HEK293T (cell line): ENCODE measurements at regions not wholly inside any gene's neighbourhood (a gene's known extent, or its start where the extent isn't known, plus 50 kb on each side); places are given as distances from the start of the nearest gene placed in this dataset.
A peak's percentile ranks its signal among the peaks of the same experiment; 100 is the strongest.

Source experiments
- CTCF ChIA-PET: fragments of 350-600 bp; formaldehyde crosslinking; extraction: SDS; loops from one replicate; lab custom pipeline; 2021; ENCODE audit warnings: antibody characterized with exemption, inconsistent platforms; lab: Yijun Ruan, JAX
- POLR2A ChIA-PET: fragments of 350-600 bp; formaldehyde crosslinking; extraction: SDS; loops from one replicate; lab custom pipeline; 2020; ENCODE audit warnings: antibody characterized with exemption, inconsistent platforms; lab: Yijun Ruan, JAX
- DNase-seq: peaks from one replicate; pipeline ENCODE4 v3.0.0; 2012; ENCODE audit warnings: mixed read lengths; ENCODE audit errors: extremely low spot score
- ARNT ChIP-seq: fragments of 450-650 bp; IDR thresholded peaks from 2 replicates; pipeline ENCODE4 v1.6.1; 2017; ENCODE audit warnings: mild to moderate bottlenecking
- BHLHE40 ChIP-seq: fragments of 450-650 bp; IDR thresholded peaks from 2 replicates; pipeline ENCODE4 v1.6.1; 2016; ENCODE audit warnings: mild to moderate bottlenecking, moderate library complexity, borderline replicate concordance
- CTBP1 ChIP-seq: fragments of 450-650 bp; IDR thresholded peaks from 2 replicates; pipeline ENCODE4 v1.6.1; 2016; ENCODE audit warnings: borderline replicate concordance
- ELF4 ChIP-seq: fragments of 450-650 bp; IDR thresholded peaks from 2 replicates; pipeline ENCODE4 v1.6.1; 2017; ENCODE audit warnings: antibody characterized with exemption
- FOXA1 ChIP-seq: fragments of 450-650 bp; IDR thresholded peaks from 2 replicates; pipeline ENCODE4 v1.6.1; 2016; ENCODE audit warnings: mild to moderate bottlenecking
- FOXK2 ChIP-seq: fragments of 450-650 bp; IDR thresholded peaks from 2 replicates; pipeline ENCODE4 v1.6.1; 2016; ENCODE audit warnings: mild to moderate bottlenecking
- FOXM1 ChIP-seq: fragments of 450-650 bp; IDR thresholded peaks from 2 replicates; pipeline ENCODE4 v1.6.1; 2017; ENCODE audit warnings: mild to moderate bottlenecking, borderline replicate concordance
- HDGF ChIP-seq: fragments of 450-650 bp; IDR thresholded peaks from 2 replicates; pipeline ENCODE4 v1.6.1; 2017; ENCODE audit warnings: antibody characterized with exemption, borderline replicate concordance
- L3MBTL2 ChIP-seq: fragments of 450-650 bp; conservative IDR thresholded peaks from 2 replicates; pipeline ENCODE4 v1.6.1; 2016; ENCODE audit warnings: mild to moderate bottlenecking
- LEF1 ChIP-seq: fragments of 450-650 bp; IDR thresholded peaks from 2 replicates; pipeline ENCODE4 v1.6.1; 2017; ENCODE audit warnings: mild to moderate bottlenecking, borderline replicate concordance
- NFRKB ChIP-seq: fragments of 450-650 bp; IDR thresholded peaks from 2 replicates; pipeline ENCODE4 v1.6.1; 2016; ENCODE audit warnings: mild to moderate bottlenecking, moderate library complexity
- PKNOX1 ChIP-seq: fragments of 450-650 bp; IDR thresholded peaks from 2 replicates; pipeline ENCODE4 v1.6.1; 2016
- SP1 ChIP-seq: fragments of 450-650 bp; IDR thresholded peaks from 2 replicates; pipeline ENCODE4 v1.6.1; 2017
- SUZ12 ChIP-seq: fragments of 450-650 bp; IDR thresholded peaks from 2 replicates; pipeline ENCODE4 v1.6.1; 2016; ENCODE audit warnings: mild to moderate bottlenecking
- TARDBP ChIP-seq: fragments of 450-650 bp; IDR thresholded peaks from 2 replicates; pipeline ENCODE4 v1.6.1; 2016
- ZNF384 ChIP-seq: fragments of 450-650 bp; IDR thresholded peaks from 2 replicates; pipeline ENCODE4 v1.6.1; 2016

GRCh38 chr15:98442379-98442833 is 205.9 kb upstream of the IGF1R start:
- CTCF ChIA-PET: interaction anchor here (2.2 kb wide), 1 partner anchor 14 kb away, joined by 10 read pairs; no protein-coding TSS in a partner anchor
- DNase-seq: peak; percentile 82
- POLR2A ChIA-PET: no interaction called here
- TF ChIP-seq FOXA1 (no peak), ELF4 (no peak), TARDBP (no peak), LEF1 (no peak), ZNF384 (peak; percentile 88), CTBP1 (no peak), ARNT (no peak)

GRCh38 chr15:98442901-98443300 is 205.4 kb upstream of the IGF1R start:
- POLR2A ChIA-PET: no interaction called here
- DNase-seq: no peak
- CTCF ChIA-PET: interaction anchor here (2.2 kb wide), 1 partner anchor 15 kb away, joined by 10 read pairs; no protein-coding TSS in a partner anchor
- TF ChIP-seq TARDBP (no peak), PKNOX1 (no peak), NFRKB (no peak), ARNT (no peak), FOXM1 (no peak), CTBP1 (no peak), SUZ12 (no peak), BHLHE40 (no peak), L3MBTL2 (no peak), LEF1 (no peak), ELF4 (no peak)

- DNase-seq: no peak
- ChIA-PET CTCF (no interaction called here), POLR2A (no interaction called here)
- TF ChIP-seq FOXA1 (no peak), CTBP1 (no peak), ELF4 (no peak), ZNF384 (no peak), TARDBP (no peak), PKNOX1 (no peak), NFRKB (no peak), HDGF (no peak), SP1 (no peak), SUZ12 (no peak), FOXK2 (no peak)
Measured at GRCh38 chr15:98443526-98443925, 204.8 kb upstream of the IGF1R start.

- ChIA-PET CTCF (no interaction called here), POLR2A (no interaction called here)
- TF ChIP-seq FOXK2 (no peak), SUZ12 (no peak), TARDBP (no peak), ELF4 (no peak), SP1 (no peak), PKNOX1 (no peak), FOXM1 (no peak)
- no peak for DNase-seq
Measured at GRCh38 chr15:98444138-98444537, 204.2 kb upstream of the IGF1R start.

GRCh38 chr15:98445315-98445714 is 203.0 kb upstream of the IGF1R start:
- POLR2A ChIA-PET: interaction anchor here (1.1 kb wide), 1 partner anchor 103 kb away, joined by 3 read pairs; no protein-coding TSS in a partner anchor
- DNase-seq: no peak
- CTCF ChIA-PET: no interaction called here
- TF ChIP-seq LEF1 (no peak), TARDBP (no peak)

GRCh38 chr15:98446083-98446482 is 202.3 kb upstream of the IGF1R start:
- no peak for DNase-seq
- POLR2A ChIA-PET: interaction anchor here (1.1 kb wide), 1 partner anchor 102 kb away, joined by 3 read pairs; no protein-coding TSS in a partner anchor
- CTCF ChIA-PET: no interaction called here
- TF ChIP-seq LEF1: no peak
- TF ChIP-seq TARDBP: no peak
- no peak for TF ChIP-seq L3MBTL2
- no peak for TF ChIP-seq BHLHE40
- no peak for TF ChIP-seq FOXA1
- no peak for TF ChIP-seq ARNT
- no peak for TF ChIP-seq CTBP1
- TF ChIP-seq HDGF: no peak
- TF ChIP-seq FOXK2: no peak

- ChIA-PET CTCF (interaction anchor here (0.6 kb wide), 1 partner anchor 327 kb away, joined by 3 read pairs; no protein-coding TSS in a partner anchor), POLR2A (no interaction called here)
- DNase-seq: no peak
- TF ChIP-seq FOXK2: no peak
- TF ChIP-seq HDGF: no peak
Measured at GRCh38 chr15:98447069-98447468, 201.3 kb upstream of the IGF1R start.
